ENCODE measurements at regions not wholly inside any gene's neighbourhood (a gene's known extent, or its start where the extent isn't known, plus 50 kb on each side); places are given as distances from the start of the nearest gene placed in this dataset.

DNA sequence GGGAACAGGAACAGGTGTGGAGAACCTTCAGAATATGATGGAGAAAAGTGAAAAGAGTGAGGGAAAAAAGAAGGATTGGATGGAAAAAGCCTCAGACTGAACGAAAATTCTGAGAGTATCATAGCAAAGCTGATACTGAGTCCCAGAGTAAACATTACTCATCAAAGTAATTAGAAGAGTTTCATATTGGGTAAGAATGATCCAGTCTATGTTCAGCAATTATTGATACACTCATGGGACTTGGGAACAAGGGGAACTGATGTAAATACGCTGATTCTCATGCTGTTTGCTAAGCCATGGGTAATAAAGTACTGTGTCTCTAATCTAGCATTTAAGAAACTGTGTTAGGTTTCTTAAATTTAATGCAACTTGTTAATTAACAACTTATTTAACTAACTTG is 219.9 kb upstream of the NOL4 start:
- no peaks in the 10 kb centered on the region for H3K36me3 Mint-ChIP-seq
- H3K4me1 Mint-ChIP-seq = no peaks in the 10 kb centered on the region
- no peak overlapping the region for H3K27ac Mint-ChIP-seq
- H3K9me3 Mint-ChIP-seq = peaks cover 46% of the 10 kb centered on the region
- no peak overlapping the region for H3K4me3 Mint-ChIP-seq
- no peak for DNase-seq (ENCODE audit: low spot score in 2 of 2, unreplicated experiment in 2 of 2)
- TF ChIP-seq, protein P1, sequence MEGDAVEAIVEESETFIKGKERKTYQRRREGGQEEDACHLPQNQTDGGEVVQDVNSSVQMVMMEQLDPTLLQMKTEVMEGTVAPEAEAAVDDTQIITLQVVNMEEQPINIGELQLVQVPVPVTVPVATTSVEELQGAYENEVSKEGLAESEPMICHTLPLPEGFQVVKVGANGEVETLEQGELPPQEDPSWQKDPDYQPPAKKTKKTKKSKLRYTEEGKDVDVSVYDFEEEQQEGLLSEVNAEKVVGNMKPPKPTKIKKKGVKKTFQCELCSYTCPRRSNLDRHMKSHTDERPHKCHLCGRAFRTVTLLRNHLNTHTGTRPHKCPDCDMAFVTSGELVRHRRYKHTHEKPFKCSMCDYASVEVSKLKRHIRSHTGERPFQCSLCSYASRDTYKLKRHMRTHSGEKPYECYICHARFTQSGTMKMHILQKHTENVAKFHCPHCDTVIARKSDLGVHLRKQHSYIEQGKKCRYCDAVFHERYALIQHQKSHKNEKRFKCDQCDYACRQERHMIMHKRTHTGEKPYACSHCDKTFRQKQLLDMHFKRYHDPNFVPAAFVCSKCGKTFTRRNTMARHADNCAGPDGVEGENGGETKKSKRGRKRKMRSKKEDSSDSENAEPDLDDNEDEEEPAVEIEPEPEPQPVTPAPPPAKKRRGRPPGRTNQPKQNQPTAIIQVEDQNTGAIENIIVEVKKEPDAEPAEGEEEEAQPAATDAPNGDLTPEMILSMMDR (IDR thresholded peaks at IDR 0.05; ENCODE audit: unreplicated experiment) = no peak
- no peaks in the 10 kb centered on the region for H3K27me3 Mint-ChIP-seq (ENCODE audit: low read depth)

DNA sequence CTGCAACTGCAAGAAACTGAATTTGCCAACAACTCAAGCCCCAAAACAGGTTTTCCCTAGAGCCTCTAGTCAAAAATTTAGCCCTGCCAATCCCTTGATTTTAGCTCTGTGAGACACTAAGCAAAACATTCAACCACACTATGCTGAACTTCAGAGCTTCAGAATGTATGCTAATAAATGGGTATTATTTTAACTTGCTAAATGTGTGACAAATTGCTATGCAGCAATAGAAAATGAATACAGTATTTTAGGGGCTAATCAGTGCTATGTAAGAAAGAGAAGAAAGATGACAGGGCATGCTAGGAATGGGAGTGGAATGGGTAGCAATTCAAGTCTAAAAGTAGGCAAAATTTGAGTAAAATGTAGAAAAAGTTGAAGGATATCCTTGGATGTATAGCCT is 223.9 kb upstream of the NOL4 start:
- Mint-ChIP-seq H3K9me3 (peaks cover 39% of the 10 kb centered on the region), H3K27me3 (ENCODE audit: low read depth) (no peaks in the 10 kb centered on the region), H3K27ac (no peak overlapping the region), H3K4me3 (no peak overlapping the region), H3K4me1 (no peaks in the 10 kb centered on the region), H3K36me3 (no peaks in the 10 kb centered on the region)
- TF ChIP-seq, protein P1 (IDR thresholded peaks at IDR 0.05; ENCODE audit: unreplicated experiment) = no peak
- no peak for DNase-seq (ENCODE audit: low spot score in 2 of 2, unreplicated experiment in 2 of 2)

DNA sequence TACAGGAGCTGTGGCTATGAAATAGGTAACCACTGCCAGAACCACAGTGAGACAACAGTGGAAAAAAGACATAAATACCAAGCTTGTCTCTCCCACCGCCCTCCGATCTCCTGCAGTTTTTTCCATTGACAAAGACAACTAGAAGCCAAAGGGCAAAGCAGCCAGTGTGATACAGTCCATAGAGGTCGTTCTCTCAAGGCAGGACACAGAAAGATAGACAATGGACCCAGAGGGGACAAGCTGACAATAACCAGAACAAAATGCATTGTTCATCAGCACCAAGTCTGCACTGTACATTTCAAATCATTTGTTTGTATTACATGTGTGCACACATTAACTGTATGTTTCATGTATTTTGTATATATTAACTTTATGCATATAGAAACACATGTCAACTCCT is 233.0 kb upstream of the NOL4 start:
- Mint-ChIP-seq H3K9me3 (peaks cover 18% of the 10 kb centered on the region), H3K36me3 (no peaks in the 10 kb centered on the region), H3K27ac (no peak overlapping the region), H3K4me3 (no peak overlapping the region), H3K27me3 (ENCODE audit: low read depth) (no peaks in the 10 kb centered on the region), H3K4me1 (peaks cover 8% of the 10 kb centered on the region)
- no peak for DNase-seq (ENCODE audit: low spot score in 2 of 2, unreplicated experiment in 2 of 2)
- TF ChIP-seq, protein P1 (IDR thresholded peaks at IDR 0.05; ENCODE audit: unreplicated experiment) = no peak

DNA sequence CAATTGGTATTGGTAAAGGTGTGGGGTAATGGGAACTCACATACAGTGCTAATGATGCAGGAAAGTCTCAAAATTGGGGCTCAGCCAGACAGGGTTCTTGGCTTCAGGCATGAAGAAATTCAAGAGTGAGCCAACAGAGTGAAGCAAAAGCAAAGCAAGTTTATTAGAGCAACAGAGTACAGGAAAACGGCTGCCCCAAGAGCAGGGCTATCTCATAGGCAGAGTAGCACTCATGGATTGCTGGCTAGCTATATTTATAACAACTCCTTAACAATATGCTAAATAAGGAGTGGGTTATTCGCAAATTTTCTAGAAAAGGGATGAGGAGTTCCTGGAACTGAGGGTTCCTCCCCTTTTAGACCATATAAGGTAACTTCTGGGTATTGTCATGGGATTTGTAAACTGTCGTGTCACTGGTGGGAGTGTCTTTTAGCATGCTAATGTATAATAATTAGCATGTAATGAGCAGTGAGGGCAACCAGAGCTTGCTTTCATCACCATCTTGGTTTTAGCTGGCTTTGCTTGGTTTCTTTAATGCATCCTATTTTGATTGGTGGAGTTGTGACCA is 233.8 kb upstream of the NOL4 start:
- no peak overlapping the region for H3K27ac Mint-ChIP-seq
- peaks cover 12% of the 10 kb centered on the region for H3K9me3 Mint-ChIP-seq
- no peaks in the 10 kb centered on the region for H3K36me3 Mint-ChIP-seq
- peaks cover 8% of the 10 kb centered on the region for H3K4me1 Mint-ChIP-seq
- TF ChIP-seq, protein P1 (IDR thresholded peaks at IDR 0.05; ENCODE audit: unreplicated experiment) = no peak
- H3K4me3 Mint-ChIP-seq = no peak overlapping the region
- no peak for DNase-seq (ENCODE audit: low spot score in 2 of 2, unreplicated experiment in 2 of 2)
- no peaks in the 10 kb centered on the region for H3K27me3 Mint-ChIP-seq (ENCODE audit: low read depth)

DNA sequence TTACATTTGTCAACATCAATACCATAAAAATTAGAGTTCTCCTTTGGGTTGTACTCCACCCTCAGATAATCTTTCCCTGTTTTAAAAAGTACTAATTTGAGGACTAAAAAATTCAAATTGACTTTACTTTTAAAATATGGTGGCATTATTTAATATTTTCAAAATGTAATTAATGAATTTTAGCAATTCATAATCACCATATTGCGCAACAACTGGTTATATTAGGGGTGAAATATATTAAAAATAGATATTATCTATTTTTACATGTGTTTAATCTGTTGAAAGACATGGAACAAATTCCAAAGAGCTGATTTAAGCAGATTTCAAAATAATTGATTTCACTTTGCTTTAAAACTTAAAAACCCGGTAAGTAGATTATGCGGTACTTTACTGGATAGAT is 236.6 kb upstream of the NOL4 start:
- Mint-ChIP-seq H3K27me3 (ENCODE audit: low read depth) (no peaks in the 10 kb centered on the region), H3K27ac (no peak overlapping the region), H3K9me3 (peaks cover 8% of the 10 kb centered on the region), H3K4me3 (no peak overlapping the region), H3K36me3 (peaks cover 2% of the 10 kb centered on the region), H3K4me1 (peaks cover 11% of the 10 kb centered on the region)
- TF ChIP-seq, protein P1 (IDR thresholded peaks at IDR 0.05; ENCODE audit: unreplicated experiment) = no peak
- DNase-seq (ENCODE audit: low spot score in 2 of 2, unreplicated experiment in 2 of 2) = no peak

DNA sequence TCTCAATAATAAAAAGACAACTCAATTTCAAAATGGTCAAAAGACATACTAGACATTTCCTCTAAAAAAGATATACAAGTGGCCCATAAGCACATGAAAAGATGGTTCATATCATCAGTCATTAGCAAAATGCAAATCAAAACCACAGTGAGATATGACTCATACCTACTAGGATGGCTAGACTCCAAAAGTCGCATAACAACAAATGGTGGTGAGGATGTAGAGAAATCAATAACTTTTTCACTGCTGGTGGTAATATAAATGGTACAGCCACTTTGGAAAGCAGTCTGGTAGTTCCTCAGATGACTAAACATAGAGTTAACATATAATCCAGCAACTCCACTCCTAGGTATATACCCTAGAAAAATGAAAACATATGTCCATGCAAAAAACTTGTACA is 242.3 kb upstream of the NOL4 start:
- TF ChIP-seq, protein P1 (IDR thresholded peaks at IDR 0.05; ENCODE audit: unreplicated experiment) = no peak
- peaks cover 2% of the 10 kb centered on the region for H3K36me3 Mint-ChIP-seq
- no peak for DNase-seq (ENCODE audit: low spot score in 2 of 2, unreplicated experiment in 2 of 2)
- H3K27me3 Mint-ChIP-seq (ENCODE audit: low read depth) = no peaks in the 10 kb centered on the region
- H3K9me3 Mint-ChIP-seq = peaks cover 24% of the 10 kb centered on the region
- H3K4me1 Mint-ChIP-seq = peaks cover 8% of the 10 kb centered on the region
- H3K4me3 Mint-ChIP-seq = no peak overlapping the region
- no peak overlapping the region for H3K27ac Mint-ChIP-seq

All from mesothelial cell of epicardium (in vitro differentiated cells).